ENCODE measurements at regions not wholly inside any gene's neighbourhood (a gene's known extent, or its start where the extent isn't known, plus 50 kb on each side); places are given as distances from the start of the nearest gene placed in this dataset.
A peak's percentile ranks its signal among the peaks of the same experiment; 100 is the strongest.

DNA sequence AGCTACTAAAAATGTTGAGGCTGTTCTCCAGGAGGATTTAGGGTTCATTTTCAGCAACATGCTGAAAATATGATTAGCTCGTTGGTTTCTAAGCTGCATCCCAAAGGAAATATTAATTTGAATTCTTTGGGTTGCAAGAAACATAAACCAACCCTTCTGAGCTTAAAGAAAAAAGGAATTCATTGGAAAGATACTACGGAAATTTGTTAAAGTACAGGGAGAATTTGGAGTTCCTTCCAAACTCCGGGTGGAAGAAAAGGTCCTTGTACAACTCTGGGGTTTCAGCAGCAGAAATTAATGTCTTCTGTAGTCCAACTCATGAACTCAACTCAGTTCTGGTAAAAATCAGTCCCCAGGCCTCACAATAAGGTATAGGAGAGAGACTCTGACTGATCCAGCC, 712.9 kb downstream of the UTRN start:
- no peak for DNase-seq

GRCh38 chr6:144999127-144999526, 714.0 kb downstream of the UTRN start:
- no peak for DNase-seq

GRCh38 chr6:145003145-145003544, 718.0 kb downstream of the UTRN start:
- no peak for DNase-seq

DNA sequence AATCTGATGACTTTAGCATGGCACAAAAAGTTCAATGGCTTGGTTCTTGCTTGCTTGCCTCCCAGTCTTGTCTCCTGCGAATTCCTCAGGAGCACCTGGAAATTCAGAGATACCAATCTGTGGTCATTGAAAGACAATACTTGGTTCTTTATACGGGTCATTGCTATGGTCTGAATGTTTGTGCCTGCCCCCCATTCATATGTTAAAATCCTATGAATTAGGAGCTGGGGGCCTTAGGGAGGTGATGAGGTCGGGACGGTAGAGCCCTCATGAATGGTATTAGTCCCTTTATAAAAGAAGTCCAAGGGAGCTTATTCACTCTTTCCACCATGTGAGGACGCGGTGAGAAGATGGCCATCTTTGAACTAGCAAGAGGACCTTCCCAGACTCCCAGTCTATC, 721.8 kb downstream of the UTRN start:
- no peak for DNase-seq

DNA sequence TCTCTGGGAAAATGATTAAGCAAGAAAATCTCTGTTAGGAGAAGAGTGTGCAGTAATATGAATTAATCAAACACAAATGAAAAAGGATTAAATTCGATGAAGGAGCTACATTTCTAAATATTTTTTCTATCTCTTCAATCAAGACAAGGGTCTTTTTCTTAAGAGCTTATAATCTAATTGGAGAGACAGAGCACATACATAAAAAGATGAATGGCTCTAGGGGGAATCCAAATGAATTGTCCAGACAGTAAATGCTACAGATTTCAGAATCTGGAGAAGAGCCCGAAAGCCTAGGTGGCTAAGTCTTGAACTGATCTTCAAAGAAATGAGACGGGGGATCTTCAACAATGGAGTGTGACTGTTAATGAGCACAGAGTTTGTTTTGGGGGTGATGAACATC, 723.6 kb downstream of the UTRN start:
- no peak for DNase-seq

GRCh38 chr6:145009711-145010110, 724.6 kb downstream of the UTRN start:
- no peak for DNase-seq

DNA sequence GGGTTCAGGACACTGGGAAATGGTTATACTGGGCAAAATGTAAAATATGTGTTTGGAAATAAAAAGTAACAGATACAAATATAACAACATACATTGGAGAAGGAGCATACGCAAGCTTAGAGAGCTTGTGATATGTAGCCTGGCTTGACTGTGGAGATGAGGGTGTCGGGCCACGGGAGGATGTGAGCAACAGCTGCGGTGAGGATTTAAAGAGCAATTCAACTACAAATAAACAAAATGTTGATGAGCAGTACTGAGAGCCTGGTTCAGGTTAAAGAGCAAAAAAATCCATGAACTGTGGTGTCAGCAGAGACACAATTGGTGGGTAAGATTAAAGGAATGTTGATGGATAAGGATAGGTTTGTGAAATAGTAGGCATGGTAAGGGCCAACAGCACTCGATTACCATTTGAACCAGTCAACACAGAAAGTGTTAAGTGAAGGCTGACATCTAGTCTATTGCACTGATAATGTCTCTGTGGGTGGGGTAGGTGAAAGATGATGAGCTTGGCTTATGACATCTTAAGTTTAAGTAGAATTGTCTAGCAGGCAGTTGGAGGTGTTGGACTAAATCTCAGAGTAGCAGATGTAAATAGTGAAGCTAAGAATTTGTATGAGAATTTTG, 723.2 kb downstream of the EPM2A start:
- no peak for DNase-seq

DNA sequence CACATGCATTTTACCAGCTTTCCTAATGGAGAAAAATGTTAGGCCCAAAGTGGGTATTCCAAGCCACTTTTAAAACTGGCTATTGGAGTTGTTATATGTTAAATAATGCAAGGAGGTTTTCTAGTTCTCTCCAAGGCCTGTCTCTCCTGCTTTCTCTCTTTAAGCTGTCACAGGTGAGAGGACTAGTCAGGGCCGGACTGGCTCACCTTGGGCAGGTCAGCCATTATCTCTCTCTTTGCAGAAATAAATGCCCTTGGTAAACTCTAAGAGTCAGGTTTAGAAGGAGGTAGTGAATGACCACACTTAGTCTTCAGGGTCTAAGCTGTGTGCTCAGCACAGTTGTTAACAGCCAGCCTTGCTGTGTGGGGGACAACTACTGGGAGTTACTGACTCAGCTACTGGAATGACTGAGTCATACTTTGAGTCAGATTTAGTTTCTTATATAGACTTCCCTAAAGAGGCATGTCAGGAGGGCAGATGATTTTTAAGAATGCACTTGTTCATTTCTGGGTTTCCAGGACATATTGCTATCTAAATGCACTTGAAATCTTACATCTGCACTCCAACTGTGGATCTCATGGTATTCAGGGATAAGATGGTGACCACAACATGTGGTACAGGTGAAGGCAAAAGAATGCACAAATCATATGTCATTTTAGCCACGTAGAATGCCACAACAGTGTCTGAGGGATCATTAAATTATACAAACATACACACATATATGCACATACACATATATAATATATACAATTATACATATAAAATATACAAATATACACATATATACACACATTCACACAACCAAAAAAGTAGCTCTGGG, 719.4 kb downstream of the EPM2A start:
- peak; percentile 90 for DNase-seq

DNA sequence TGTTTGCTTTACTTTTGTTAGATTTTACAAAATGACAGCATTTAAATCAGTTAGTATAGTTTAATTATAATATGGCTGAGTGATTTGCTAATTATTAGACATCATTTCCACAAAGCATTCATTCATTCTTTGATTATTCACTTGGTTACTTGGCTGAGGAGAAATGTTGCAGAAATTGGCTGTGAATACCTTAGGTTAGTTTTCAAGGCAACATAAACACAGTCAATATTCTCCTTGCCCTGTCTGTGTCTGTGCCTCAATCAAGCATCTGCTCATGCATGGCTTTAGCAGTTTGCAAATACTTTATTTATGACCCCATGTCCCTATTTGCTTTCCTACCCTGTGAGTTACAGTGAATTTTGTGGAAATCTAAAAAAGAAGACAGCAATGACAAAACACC, 718.3 kb downstream of the EPM2A start:
- DNase-seq: no peak

DNA sequence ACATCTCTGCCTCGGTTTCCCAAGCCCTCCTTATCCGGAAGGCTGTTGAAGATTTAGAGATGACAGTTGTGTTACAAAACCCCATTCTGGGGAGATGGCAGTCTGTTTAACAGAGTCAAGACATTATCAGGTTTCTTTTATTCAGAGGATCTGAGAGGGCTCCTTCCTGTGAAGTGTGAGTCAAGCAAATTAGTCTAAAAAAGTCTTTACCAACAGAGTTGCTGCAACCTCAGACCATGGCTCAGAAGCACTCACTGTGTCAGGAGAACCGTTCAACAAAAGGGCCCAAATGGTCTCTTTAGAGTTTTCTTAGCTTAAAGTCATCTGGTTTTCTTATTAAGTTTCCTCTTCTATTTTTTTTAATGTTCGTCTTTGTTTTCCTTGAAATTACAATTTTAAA, 717.8 kb downstream of the EPM2A start:
- DNase-seq: no peak

DNA sequence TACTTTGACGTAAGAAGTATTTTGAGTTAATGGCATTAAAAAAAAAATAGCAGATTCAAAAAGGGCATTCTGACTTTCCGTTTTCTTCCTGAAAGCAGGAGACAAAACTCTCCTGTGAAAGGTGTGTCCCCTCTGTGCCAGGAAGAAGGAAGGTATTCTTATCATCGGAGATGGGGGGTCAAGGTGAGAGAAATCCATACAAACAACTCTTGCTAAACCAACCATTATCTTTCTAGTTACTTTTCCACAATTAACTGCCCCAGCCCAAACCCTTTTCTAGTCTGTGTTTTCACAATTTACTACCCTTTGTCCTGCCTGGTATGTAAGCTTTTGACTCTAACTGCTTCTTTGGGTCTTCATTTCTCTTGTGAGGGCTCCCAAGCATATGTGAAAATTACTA, 717.3 kb downstream of the EPM2A start:
- no peak for DNase-seq

DNA sequence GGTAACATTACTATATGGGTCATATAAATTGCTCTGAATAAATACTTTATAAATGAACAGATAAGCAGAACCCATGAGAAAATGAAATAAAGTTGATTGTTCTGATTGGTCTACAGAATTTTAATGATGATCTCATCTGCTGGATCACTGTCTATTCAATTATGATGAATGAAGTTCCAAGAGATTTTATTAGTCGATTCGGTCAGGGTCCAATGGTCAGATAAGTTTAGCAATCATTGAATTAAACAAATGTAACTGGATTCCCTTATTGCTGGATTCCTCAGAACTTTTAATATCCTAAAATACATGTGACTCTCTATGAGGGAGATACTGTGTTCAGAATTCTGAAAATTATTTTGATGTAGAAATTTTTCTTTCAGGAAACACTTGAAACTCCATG, 715.2 kb downstream of the EPM2A start:
- DNase-seq: no peak

GRCh38 chr6:145020543-145020942, 714.8 kb downstream of the EPM2A start:
- DNase-seq: no peak

DNA sequence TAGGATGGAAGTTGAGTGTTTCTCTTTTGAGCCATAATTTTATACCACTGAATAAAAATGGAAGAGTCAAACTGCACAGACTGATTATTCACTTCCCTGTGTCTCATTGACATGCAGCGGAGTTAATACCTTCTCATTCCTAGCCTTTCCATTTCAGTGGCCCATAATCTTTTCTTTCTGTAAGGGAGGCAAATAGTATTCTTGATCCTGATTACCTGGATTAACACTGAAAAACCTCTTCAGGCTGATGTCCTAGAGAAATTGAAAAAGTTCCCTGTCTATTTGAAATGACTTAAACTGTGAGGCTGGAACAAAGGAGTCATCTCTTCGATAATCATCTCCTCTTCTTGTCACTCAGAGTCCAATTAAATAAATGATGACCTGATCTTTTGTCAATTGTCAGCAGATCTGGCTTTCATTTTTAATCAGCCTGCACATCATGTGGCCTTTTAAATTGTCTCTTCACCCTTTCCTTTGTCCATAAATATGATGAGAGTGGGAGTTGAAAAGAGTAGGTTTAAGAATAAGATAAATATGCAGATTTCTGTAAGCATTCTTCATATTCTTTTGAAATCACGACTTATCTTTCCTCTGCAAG, 713.0 kb downstream of the EPM2A start:
- DNase-seq: no peak

- DNase-seq: no peak
These were observed 712.1 kb downstream of the EPM2A start for GRCh38 chr6:145023116-145023726.

DNA sequence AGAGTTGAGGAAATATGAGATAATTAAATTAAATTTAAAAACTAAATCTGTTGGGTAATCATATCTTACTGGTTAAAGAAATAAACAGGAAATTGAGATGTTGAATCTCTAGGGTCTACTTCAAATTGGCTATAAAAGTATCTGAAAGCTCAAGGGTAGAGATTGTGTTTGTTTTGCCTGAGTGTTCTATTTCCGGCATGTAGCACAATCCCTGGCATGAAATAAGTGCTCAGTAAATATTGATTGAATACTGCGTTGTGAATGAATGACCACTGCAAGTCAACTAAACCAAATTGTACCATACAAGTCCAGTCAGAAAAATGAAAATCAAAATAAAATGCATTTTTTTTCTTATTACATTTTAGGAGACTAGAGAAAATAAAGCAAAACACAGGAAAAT, 709.8 kb downstream of the EPM2A start:
- DNase-seq: no peak

- DNase-seq: no peak
These were observed 709.0 kb downstream of the EPM2A start for GRCh38 chr6:145026267-145026679.

DNA sequence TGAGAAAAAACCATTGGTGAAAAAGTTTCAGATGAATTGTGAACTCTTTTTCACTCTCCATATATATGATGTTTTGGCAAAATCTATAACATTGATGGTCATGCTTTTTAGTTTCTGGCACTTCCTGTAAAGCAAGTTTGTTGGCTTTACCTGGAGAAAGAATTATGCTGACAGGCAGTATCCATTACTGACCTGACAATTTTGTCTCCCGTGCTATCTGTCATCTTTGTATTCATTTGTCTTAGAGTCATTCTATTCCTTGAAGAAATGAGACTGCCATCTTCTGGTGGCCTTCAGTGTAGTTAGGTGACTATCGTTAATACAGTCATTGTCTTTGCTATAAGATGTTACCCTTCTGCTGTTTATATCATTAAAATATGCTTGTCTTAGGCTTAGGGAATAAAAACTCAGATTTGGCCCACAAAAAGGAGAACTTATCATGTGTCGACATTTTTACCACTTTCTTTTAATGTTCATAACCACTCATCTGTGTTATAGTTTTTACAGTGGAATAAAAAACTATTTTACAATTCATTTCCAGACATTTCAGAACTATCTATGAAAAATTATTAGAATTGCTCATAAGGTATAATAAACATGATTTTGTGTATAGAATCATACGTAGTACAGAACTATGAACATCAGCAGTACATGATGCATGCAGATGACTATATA, 707.0 kb downstream of the EPM2A start:
- DNase-seq: peak; percentile 36

- DNase-seq: no peak
These were observed 704.3 kb downstream of the EPM2A start for GRCh38 chr6:145031001-145031400.

DNA sequence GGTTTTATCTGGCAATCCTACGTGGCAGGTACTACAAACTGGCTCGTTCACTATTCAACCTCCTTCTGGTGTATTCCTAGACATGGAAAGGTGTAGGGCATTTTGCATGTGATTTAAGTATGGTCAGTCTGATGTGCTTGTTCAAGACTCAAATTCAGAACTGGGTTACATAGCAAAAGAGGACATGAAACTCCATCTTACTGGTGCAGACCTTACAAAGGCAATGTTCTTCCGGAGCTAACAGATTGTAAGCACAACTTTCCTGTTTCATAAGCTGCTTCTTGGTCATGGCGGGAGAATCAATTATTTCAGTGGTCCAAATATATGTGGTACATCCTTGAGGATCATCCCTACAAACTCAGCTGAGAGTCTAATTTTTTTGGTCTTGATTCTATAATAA, 703.4 kb downstream of the EPM2A start:
- peak; percentile 6 for DNase-seq

GRCh38 chr6:145032562-145033145, 702.7 kb downstream of the EPM2A start:
- DNase-seq: no peak

DNA sequence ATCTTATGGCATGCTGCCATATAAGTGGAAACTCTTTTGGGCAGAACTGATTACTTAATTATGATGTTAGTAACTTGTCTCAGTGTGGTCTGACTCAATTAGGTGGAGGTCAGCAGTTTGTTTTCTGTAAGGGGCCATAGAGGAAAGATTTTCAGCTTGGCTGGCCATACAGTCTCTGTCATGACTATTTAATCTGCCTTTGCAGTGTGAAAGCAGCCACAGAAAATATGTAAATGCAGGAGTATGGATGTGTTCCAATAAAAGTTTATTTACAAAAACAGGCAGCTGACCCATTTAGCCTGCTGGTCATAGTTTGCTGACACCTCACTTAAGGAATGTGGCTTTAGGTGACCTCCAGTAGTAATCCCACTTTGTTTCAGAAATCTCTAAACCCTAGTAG, 700.7 kb downstream of the EPM2A start:
- DNase-seq: no peak

GRCh38 chr6:145036236-145036635, 699.1 kb downstream of the EPM2A start:
- DNase-seq: no peak

Measured in inflammatory macrophage treated with lipopolysaccharide for 4 hours (primary cell).